Prostate gland (tissue), 2 donors: ENCODE measurements at regions not wholly inside any gene's neighbourhood (a gene's known extent, or its start where the extent isn't known, plus 50 kb on each side); places are given as distances from the start of the nearest gene placed in this dataset.
"Not testable (repeated sequence)": the region's sequence is repeated elsewhere in the genome, so short reads cannot be mapped to it uniquely, and the experiment has no call there.

Source experiments
- CTCF ChIP-seq, 4 experiments: fragments of 200-600 bp in 2 of 4; fragments of 450-650 bp in 2 of 4; sonication (generic) in 2 of 4; IDR thresholded peaks; 1 replicate in 3 of 4; 2 replicates in 1 of 4; pipeline ENCODE4 v1.5.1; 2016 to 2019; ENCODE audit warnings: antibody characterized with exemption in 4 of 4, mild to moderate bottlenecking in 2 of 4, moderate library complexity in 2 of 4
- POLR2A ChIP-seq: fragments of 450-650 bp; IDR thresholded peaks from one replicate; pipeline ENCODE4 v1.6.1; 2016; ENCODE audit warnings: antibody characterized with exemption, mild to moderate bottlenecking

DNA sequence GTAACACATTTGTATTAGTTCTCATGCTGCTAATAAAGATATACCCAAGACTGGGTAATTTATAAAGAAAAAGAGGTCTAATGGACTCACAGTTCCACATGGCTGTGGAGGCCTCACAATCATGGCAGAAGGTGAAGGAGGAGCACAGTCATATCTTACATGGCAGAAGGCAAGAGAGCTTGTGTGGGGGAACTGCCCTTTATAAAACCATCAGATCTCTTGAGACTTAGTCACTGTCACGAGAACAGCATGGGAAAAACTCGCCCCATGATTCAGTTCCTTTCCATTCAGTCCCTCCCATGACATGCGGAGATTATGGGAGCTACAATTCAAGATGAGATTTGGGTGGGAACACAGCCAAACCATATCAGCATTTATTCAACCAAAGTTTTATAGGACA lies 216.5 kb downstream of the KTN1 start:
- TF ChIP-seq POLR2A; CTCF (IDR thresholded peaks at IDR 0.05): not testable (repeated sequence)
